ENCODE measurements at regions not wholly inside any gene's neighbourhood (a gene's known extent, or its start where the extent isn't known, plus 50 kb on each side); places are given as distances from the start of the nearest gene placed in this dataset.
"Not testable (repeated sequence)": the region's sequence is repeated elsewhere in the genome, so short reads cannot be mapped to it uniquely, and the experiment has no call there.

DNA sequence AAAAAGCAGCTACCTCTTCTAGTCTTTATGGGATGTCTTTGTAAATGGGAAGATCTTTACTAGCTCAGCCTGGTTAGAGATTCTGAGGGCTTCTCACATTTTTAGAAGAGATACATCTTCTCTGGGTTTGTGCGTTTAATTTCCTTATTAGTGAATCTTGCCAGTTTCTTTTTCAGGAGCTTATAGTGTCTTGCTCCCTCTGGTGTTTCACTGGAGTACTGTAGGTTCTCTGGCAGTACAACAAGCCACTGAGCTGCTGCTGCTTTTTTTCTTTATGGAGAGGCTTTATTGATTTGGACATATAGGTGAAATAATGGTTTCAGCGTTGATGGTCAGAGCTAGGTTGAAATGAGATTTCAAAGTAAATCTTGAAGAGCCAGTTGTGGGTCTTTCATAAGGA, 82.9 kb downstream of the LAS1L start:
- DNase-seq = peak; percentile 1

DNA sequence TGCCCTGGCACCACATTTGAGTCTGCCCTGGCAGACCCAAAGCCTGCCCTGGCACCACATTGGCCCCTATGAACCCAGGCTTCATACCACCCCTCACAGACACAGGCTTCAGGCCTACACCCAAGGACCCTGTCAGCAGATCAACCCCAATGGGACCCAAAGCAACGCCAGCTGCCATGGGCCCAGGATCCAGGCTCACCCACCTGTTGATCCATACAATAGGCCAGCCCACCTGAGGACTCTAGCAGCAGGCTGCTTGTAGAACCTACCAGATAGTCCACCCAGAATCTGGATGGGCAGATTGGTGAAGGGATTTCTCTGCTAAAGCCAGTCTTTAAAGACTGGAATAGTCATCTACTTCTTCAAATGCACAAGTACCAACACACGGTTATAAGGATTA, 114.4 kb downstream of the LAS1L start:
- DNase-seq = no peak

- not testable (repeated sequence) for DNase-seq
These were observed 126.9 kb downstream of the LAS1L start for GRCh38 chrX:65407662-65408061.

DNA sequence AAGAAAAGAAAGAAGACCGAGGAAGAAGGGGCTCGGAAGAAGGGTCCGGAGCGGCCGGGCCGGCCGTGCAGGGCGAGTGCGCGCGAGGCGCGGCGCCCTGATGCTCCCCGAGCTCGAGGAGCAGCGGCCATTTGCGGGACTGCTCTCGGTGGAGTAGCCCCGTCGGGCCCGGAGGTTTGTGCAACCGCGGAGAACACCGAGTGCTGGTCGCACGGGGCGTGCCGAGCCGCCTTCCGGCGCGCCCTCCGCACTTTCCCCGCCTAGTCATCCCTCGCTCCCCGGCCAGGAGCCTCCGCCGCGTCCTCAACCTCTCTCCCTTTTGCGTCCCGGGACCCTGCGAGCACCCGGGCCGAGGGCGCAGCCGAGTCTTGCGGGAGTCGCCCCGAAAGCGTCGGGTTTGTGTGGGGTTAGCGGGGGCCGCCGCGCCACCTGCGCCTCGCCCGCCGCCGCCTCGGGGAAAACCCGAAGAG, 127.4 kb downstream of the LAS1L start:
- DNase-seq = no peak

DNA sequence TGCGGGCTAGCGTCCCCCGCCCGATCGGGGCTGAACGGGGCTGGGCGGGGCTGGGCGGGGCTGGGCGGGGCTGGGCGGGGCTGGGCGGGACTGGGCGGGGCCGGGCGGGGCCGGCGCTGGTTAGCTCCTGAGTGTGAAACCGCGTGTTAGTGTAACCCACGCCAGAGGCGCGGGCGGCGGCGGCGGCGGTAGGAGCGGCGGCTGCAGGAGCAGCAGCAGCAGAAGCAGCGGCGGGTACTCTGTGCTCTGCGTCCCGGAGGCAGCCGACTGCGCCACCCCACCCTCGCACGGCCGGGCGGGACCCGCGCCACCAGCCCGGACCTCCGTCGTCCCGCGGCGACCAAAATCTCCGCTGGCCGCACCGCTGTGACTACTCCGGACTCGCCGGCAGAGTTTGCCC, 128.1 kb downstream of the LAS1L start:
- no peak for DNase-seq

DNA sequence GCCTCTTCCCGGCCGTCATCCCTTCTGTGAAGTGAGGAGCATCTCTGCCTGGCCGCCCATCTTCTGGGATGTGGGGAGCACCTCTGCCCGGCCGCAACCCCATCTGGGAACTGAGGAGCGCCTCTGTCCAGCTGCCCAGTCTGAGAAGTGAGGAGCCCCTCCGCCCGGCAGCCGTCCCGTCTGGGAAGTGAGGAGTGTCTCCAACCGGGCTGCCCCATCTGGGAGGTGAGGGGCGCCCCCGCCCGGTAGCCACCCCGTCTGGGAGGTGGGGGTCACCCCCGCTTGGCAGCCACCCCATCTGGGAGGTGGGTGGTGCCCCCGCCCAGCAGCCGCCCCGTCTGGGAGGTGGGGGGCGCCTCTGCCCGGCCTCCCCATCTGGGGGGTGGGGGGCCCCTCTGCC, 142.3 kb downstream of the LAS1L start:
- no peak for DNase-seq

GRCh38 chrX:65389120-65389519, 145.5 kb downstream of the LAS1L start:
- not testable (repeated sequence) for DNase-seq
